ENCODE measurements at regions not wholly inside any gene's neighbourhood (a gene's known extent, or its start where the extent isn't known, plus 50 kb on each side); places are given as distances from the start of the nearest gene placed in this dataset.

- no peak for DNase-seq (ENCODE audit: low spot score in 2 of 2)
- Histone ChIP-seq H3K4me3 (no peak overlapping the region), H3K9me3 (peaks cover 3% of the 10 kb centered on the region; the same call in 1 of the 2 replicates), H3K36me3 (replicated peaks) (no peaks in the 10 kb centered on the region), H3K27me3 (ENCODE audit: low read depth) (peaks cover 6% of the 10 kb centered on the region; the same call in 1 of the 2 replicates), H3K4me1 (no peaks in the 10 kb centered on the region)
- in situ Hi-C loops (cut with MboI; ENCODE audit: low sequenced_read_pairs) = no loop called here
Observed at GRCh38 chr14:101098641-101099040, 195.1 kb upstream of the RTL1 start.

DNA sequence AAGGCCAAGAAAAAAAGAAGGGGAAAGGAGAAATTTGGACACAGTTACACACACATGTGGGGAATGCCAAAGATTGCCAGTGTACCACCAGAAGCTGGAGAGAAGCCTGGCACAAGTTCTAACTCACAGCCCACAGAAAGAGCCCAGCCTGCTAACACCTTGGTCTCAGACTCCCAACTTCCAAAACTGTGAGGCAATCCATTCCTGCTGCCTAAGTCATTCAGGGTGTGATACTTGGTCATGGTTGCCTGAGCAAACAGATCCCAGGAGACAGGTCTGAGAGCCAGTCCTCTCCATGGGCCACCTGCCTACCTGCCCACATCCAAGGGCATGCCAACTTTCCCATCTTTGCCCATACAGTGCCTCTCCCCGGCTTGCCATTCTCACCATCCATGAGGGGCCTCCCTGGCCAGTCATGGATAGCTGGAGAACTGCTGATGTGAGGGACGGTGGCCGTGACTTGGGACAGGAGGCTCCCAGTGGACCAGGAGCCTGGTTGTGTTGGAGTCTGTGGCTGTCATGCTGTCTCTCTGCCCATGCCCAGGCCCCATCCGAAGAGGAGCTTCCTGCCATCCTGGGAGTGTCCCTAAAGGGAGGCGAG is 198.0 kb upstream of the RTL1 start:
- Histone ChIP-seq H3K4me1 (no peaks in the 10 kb centered on the region), H3K9me3 (peaks cover 3% of the 10 kb centered on the region; the same call in 1 of the 2 replicates), H3K4me3 (no peak overlapping the region), H3K36me3 (replicated peaks) (no peaks in the 10 kb centered on the region), H3K27me3 (ENCODE audit: low read depth) (no peaks in the 10 kb centered on the region)
- in situ Hi-C loops (cut with MboI; ENCODE audit: low sequenced_read_pairs) = no loop called here
- DNase-seq (ENCODE audit: low spot score in 2 of 2) = no peak

DNA sequence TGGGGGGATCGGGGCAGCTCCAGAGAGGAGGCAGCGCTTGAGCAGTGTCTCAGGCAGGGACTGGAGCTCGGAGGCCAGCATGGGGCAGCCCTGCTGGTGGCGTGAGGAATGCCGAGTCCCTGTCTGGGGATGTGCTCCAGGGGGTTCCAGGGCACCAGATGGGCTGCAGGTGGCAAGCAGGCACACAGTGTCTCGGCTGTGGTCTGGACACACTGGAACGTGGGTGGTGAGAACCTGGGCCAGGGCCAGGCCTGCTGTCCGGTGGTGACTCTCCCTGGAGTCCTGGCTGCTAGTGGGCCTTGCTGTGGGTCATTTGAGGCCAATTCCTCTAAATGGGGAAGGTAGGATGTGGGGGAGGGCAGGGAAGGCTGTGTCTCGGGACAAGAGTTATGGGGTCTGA is 199.4 kb upstream of the RTL1 start:
- no peak for DNase-seq (ENCODE audit: low spot score in 2 of 2)
- H3K9me3 ChIP-seq = peaks cover 3% of the 10 kb centered on the region; the same call in 1 of the 2 replicates
- in situ Hi-C loops (cut with MboI; ENCODE audit: low sequenced_read_pairs) = no loop called here
- no peaks in the 10 kb centered on the region for H3K36me3 ChIP-seq (replicated peaks)
- H3K27me3 ChIP-seq (ENCODE audit: low read depth) = no peaks in the 10 kb centered on the region
- no peaks in the 10 kb centered on the region for H3K4me1 ChIP-seq
- no peak overlapping the region for H3K4me3 ChIP-seq

- H3K4me3 ChIP-seq = no peak overlapping the region
- in situ Hi-C loops (cut with MboI; ENCODE audit: low sequenced_read_pairs) = no loop called here
- H3K4me1 ChIP-seq = no peaks in the 10 kb centered on the region
- no peaks in the 10 kb centered on the region for H3K27me3 ChIP-seq (ENCODE audit: low read depth)
- peaks cover 3% of the 10 kb centered on the region; the same call in 1 of the 2 replicates for H3K9me3 ChIP-seq
- no peaks in the 10 kb centered on the region for H3K36me3 ChIP-seq (replicated peaks)
- no peak for DNase-seq (ENCODE audit: low spot score in 2 of 2)
Observed at GRCh38 chr14:101103321-101103901, 199.9 kb upstream of the RTL1 start.

GRCh38 chr14:101104485-101104884 is 201.0 kb upstream of the RTL1 start:
- in situ Hi-C loops (cut with MboI; ENCODE audit: low sequenced_read_pairs) = no loop called here
- H3K27me3 ChIP-seq (ENCODE audit: low read depth) = no peaks in the 10 kb centered on the region
- peaks cover 3% of the 10 kb centered on the region; the same call in 1 of the 2 replicates for H3K9me3 ChIP-seq

GRCh38 chr14:101105045-101105444 is 201.5 kb upstream of the RTL1 start:
- DNase-seq (ENCODE audit: low spot score in 2 of 2) = no peak

More at GRCh38 chr14:101104485-101104884, 201.0 kb upstream of the RTL1 start:
- H3K4me3 ChIP-seq = no peak overlapping the region
- DNase-seq (ENCODE audit: low spot score in 2 of 2) = no peak
- no peaks in the 10 kb centered on the region for H3K36me3 ChIP-seq (replicated peaks)
- H3K4me1 ChIP-seq = no peaks in the 10 kb centered on the region

DNA sequence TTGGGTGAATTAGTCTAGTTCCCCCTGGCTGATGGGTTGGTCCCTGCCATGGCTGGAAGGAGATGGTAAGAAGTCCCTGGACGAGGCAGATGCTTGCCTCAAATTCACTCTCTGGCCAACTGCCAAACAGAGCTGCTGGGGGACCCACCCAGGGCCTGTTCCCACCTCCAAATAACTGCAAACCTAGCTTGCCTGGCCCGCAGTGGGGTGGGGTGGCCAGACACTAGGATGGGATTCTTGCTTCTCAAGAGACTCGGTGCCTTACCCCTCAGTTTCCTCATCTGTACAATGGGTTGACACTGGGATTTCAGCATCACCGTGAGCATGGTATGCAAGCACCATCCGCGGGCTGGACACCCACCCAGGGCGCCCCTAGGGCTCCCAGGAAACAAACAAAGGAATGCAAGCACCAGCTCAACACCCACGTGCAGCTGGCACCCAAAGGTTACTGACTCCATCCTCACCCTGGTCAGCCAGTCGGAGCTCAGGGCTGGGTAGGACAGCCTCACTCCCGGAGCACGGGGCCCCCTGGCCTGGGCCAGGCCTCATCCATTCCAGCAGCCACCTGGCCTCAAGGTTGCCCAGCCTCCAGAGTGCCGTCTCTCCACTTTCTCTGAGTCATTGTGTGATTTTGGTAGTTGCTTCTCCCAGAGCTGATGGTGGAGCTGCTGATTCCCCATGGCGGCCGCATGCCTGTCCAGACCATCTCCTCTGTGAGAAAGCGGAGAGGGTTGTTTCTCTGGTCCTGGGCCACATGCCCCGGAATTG is 205.2 kb upstream of the RTL1 start:
- Histone ChIP-seq H3K27me3 (ENCODE audit: low read depth) (no peaks in the 10 kb centered on the region), H3K4me3 (no peak overlapping the region), H3K36me3 (replicated peaks) (no peaks in the 10 kb centered on the region), H3K4me1 (no peaks in the 10 kb centered on the region), H3K9me3 (no peaks in the 10 kb centered on the region)
- DNase-seq (ENCODE audit: low spot score in 2 of 2) = no peak
- in situ Hi-C loops (cut with MboI; ENCODE audit: low sequenced_read_pairs) = no loop called here

More at GRCh38 chr14:101105045-101105444, 201.5 kb upstream of the RTL1 start:
- H3K9me3 ChIP-seq = no peaks in the 10 kb centered on the region
- no peak overlapping the region for H3K4me3 ChIP-seq
- in situ Hi-C loops (cut with MboI; ENCODE audit: low sequenced_read_pairs) = no loop called here
- H3K4me1 ChIP-seq = no peaks in the 10 kb centered on the region
- no peaks in the 10 kb centered on the region for H3K27me3 ChIP-seq (ENCODE audit: low read depth)
- H3K36me3 ChIP-seq (replicated peaks) = no peaks in the 10 kb centered on the region

DNA sequence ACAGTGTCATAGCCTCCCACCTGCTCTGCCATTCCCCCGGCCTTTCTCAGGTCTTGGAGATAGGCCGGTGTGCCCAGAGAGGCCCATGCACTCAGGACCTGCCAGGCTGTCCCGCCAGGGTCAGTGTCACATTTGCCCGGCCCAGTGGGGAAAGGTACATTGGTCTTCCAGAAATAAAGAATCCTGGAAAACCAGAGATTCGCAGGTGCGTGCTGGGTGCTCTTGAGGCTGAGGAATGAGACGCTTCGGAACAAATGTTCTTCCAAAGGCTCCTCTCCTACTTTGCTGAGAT is 205.8 kb upstream of the RTL1 start:
- DNase-seq (ENCODE audit: low spot score in 2 of 2) = no peak
- H3K4me1 ChIP-seq = no peaks in the 10 kb centered on the region
- in situ Hi-C loops (cut with MboI; ENCODE audit: low sequenced_read_pairs) = no loop called here
- no peak overlapping the region for H3K4me3 ChIP-seq
- no peaks in the 10 kb centered on the region for H3K36me3 ChIP-seq (replicated peaks)
- H3K27me3 ChIP-seq (ENCODE audit: low read depth) = no peaks in the 10 kb centered on the region
- no peaks in the 10 kb centered on the region for H3K9me3 ChIP-seq

DNA sequence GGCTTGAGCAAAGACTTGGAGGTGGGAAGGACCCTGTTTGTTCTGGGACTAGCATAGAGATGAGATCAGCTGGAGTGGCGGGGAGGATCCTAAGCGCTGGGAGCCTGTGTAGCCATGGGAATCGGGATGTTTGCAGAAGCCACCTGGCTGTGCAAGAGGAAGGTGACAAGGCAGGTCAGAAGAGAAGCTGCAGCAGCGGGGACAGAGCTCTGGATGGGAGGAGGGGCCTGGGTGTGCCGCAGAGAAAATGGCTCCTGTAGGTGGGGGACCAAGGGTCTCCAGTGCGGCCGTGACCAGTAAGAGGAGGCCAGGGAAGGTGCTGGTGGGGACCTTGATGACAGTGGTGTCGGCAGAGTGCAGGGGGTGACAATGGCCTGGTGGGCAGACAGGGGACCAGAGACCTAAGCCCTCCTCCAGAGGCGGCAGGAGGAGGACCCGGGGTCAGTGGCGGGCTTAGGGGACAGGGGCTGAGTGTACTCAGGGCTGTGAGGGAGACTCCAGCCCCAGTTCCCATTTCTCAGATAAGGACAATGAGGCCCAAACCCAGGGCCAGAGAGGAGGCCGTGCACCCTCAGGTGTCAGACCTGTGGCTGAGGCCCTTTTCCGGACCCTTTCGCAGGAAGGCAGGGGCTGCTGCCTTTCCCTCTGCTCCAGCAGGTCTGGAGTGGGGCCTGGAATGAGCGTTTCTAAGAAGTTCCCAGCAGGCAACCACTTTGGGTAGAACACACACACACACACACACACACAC is 206.6 kb upstream of the RTL1 start:
- in situ Hi-C loops (cut with MboI; ENCODE audit: low sequenced_read_pairs) = no loop called here
- Histone ChIP-seq H3K27me3 (ENCODE audit: low read depth) (no peaks in the 10 kb centered on the region), H3K4me3 (no peak overlapping the region), H3K4me1 (no peaks in the 10 kb centered on the region), H3K36me3 (replicated peaks) (no peaks in the 10 kb centered on the region), H3K9me3 (no peaks in the 10 kb centered on the region)
- DNase-seq (ENCODE audit: low spot score in 2 of 2) = no peak

DNA sequence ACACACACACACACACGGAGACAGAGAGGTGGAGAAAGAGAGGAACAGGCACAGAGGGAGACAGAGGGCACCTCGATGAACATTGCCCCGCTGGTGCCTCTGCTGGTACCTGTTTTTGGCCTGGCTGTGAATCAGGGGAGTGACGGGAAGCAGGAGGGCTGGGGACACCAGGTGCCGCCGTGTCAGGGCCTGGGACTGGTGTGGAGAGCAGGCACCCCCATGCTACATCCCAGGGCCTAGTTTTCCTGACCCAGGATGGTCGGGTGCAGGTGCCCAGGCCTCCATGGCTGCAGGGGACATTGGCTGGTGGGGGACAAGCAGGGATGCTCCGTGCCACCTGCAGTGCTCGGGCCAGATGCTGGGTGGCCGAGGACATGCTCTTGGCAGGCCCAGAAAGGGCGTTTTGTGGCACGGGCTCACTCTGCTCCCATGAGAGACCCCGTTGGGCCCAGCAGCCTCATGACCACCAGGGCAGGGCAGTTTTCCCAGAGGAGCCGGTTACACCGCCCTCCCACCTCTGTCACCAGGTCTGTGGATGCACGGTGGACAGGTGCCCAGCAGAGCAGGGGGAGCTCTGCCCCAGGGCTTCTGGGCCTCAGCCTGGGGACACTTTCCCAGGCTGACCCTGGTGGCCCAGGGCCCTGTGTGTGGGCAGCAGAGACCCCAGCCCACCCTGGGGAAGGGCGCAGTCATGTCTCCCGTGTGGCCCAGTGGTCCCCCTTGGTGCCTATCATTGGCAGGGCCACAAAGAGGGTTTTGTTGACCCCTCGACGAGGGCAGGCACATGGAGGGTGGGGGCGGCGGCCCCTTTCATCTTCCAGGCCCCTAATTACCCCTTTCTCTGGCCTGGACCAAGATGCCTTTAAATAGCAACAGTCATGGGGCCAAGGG is 207.5 kb upstream of the RTL1 start:
- in situ Hi-C loops (cut with MboI; ENCODE audit: low sequenced_read_pairs) = no loop called here
- no peak for DNase-seq (ENCODE audit: low spot score in 2 of 2)

GRCh38 chr14:101111620-101112290 is 208.2 kb upstream of the RTL1 start:
- Histone ChIP-seq H3K4me3 (no peak overlapping the region), H3K4me1 (no peaks in the 10 kb centered on the region), H3K36me3 (replicated peaks) (no peaks in the 10 kb centered on the region), H3K27me3 (ENCODE audit: low read depth) (no peaks in the 10 kb centered on the region), H3K9me3 (no peaks in the 10 kb centered on the region)
- in situ Hi-C loops (cut with MboI; ENCODE audit: low sequenced_read_pairs) = no loop called here
- no peak for DNase-seq (ENCODE audit: low spot score in 2 of 2)

More for the DNA sequence above, 207.5 kb upstream of the RTL1 start:
- Histone ChIP-seq H3K36me3 (replicated peaks) (no peaks in the 10 kb centered on the region), H3K4me3 (no peak overlapping the region), H3K27me3 (ENCODE audit: low read depth) (no peaks in the 10 kb centered on the region), H3K9me3 (no peaks in the 10 kb centered on the region), H3K4me1 (no peaks in the 10 kb centered on the region)

GRCh38 chr14:101112351-101113107 is 209.0 kb upstream of the RTL1 start:
- no peak for DNase-seq (ENCODE audit: low spot score in 2 of 2)
- Histone ChIP-seq H3K36me3 (replicated peaks) (no peaks in the 10 kb centered on the region), H3K4me1 (no peaks in the 10 kb centered on the region), H3K27me3 (ENCODE audit: low read depth) (no peaks in the 10 kb centered on the region), H3K9me3 (no peaks in the 10 kb centered on the region), H3K4me3 (no peak overlapping the region)
- in situ Hi-C loops (cut with MboI; ENCODE audit: low sequenced_read_pairs) = no loop called here
